Endothelial cell of umbilical vein (primary cell): ENCODE measurements at regions not wholly inside any gene's neighbourhood (a gene's known extent, or its start where the extent isn't known, plus 50 kb on each side); places are given as distances from the start of the nearest gene placed in this dataset.

Experiments
- EZH2 ChIP-seq: IDR thresholded peaks from 2 replicates; pipeline ENCODE4 v1.6.1; 2012; ENCODE audit warnings: borderline replicate concordance, low read depth, mild to moderate bottlenecking, moderate library complexity, low read length, inconsistent platforms; ENCODE audit not compliant: severe bottlenecking
- FOS ChIP-seq: IDR thresholded peaks from 2 replicates; pipeline ENCODE4 v1.6.1; 2011; ENCODE audit warnings: mild to moderate bottlenecking, low read length, moderate library complexity, borderline replicate concordance; ENCODE audit not compliant: insufficient read depth
- GATA2 ChIP-seq: IDR thresholded peaks from 2 replicates; pipeline ENCODE4 v1.7.0; 2011; ENCODE audit warnings: low read depth, mild to moderate bottlenecking, moderate library complexity, mixed read lengths, low read length; ENCODE audit not compliant: insufficient read length, insufficient read depth
- JUN ChIP-seq: IDR thresholded peaks from 2 replicates; pipeline ENCODE4 v1.6.1; 2011; ENCODE audit warnings: borderline replicate concordance, low read depth; ENCODE audit not compliant: insufficient read length, insufficient read depth
- MYC ChIP-seq: IDR thresholded peaks from one replicate; pipeline ENCODE4 v1.6.1; 2011; ENCODE audit warnings: mild to moderate bottlenecking, low read depth, low read length
- POLR2A ChIP-seq: IDR thresholded peaks from 2 replicates; pipeline ENCODE4 v1.6.1; 2012; ENCODE audit warnings: low read depth, mild to moderate bottlenecking, control low read depth, low read length
- POLR2AphosphoS5 ChIP-seq: IDR thresholded peaks from 2 replicates; pipeline ENCODE4 v1.6.1; 2012; ENCODE audit warnings: low read depth, mild to moderate bottlenecking, control low read depth, low read length, moderate library complexity; ENCODE audit not compliant: insufficient read depth
- TF ChIP-seq, protein P1 (sequence below), 2 donors: IDR thresholded peaks; 1 replicate in 1 of 2; 2 replicates in 1 of 2; pipeline ENCODE4 v1.5.1; 2011; ENCODE audit warnings: low read length in 2 of 2, mild to moderate bottlenecking in 2 of 2, moderate library complexity in 2 of 2, control low read depth in 1 of 2, inconsistent platforms in 1 of 2, low read depth in 1 of 2; ENCODE audit not compliant: insufficient read depth in 1 of 2; ENCODE audit errors: extremely low read depth in 1 of 2
- TF ChIP-seq, protein P2 (sequence below): IDR thresholded peaks from 2 replicates; pipeline ENCODE4 v1.6.1; 2011; ENCODE audit not compliant: insufficient read depth, insufficient read length

DNA sequence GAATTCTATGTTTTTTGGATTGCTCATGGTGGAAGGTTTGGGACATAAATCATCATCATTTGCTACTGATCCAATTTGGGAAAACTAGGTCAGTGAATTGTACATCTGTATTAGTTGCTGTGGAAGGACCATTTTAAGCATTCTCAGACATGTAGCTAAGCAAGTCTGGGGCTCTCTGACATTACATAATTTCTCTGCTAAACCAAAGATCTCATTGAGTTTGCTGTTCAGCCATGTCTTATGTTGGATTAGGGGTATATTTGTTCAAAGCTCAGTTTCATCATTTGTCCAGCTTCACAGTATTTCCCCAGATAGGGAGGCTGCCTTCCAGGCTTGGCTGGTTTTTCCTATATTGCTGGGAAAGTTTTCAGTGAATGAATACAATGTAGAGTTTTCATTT is 399.7 kb downstream of the MTX2 start:
- no peak for TF ChIP-seq POLR2A
- TF ChIP-seq POLR2AphosphoS5 = no peak
- TF ChIP-seq GATA2 = no peak
- TF ChIP-seq, protein P1, sequence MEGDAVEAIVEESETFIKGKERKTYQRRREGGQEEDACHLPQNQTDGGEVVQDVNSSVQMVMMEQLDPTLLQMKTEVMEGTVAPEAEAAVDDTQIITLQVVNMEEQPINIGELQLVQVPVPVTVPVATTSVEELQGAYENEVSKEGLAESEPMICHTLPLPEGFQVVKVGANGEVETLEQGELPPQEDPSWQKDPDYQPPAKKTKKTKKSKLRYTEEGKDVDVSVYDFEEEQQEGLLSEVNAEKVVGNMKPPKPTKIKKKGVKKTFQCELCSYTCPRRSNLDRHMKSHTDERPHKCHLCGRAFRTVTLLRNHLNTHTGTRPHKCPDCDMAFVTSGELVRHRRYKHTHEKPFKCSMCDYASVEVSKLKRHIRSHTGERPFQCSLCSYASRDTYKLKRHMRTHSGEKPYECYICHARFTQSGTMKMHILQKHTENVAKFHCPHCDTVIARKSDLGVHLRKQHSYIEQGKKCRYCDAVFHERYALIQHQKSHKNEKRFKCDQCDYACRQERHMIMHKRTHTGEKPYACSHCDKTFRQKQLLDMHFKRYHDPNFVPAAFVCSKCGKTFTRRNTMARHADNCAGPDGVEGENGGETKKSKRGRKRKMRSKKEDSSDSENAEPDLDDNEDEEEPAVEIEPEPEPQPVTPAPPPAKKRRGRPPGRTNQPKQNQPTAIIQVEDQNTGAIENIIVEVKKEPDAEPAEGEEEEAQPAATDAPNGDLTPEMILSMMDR (IDR thresholded peaks at IDR 0.05; ENCODE audit: extremely low read depth in 1 of 2, insufficient read depth in 1 of 2, low read depth in 1 of 2, low read length in 2 of 2) = no peak
- TF ChIP-seq, protein P2, sequence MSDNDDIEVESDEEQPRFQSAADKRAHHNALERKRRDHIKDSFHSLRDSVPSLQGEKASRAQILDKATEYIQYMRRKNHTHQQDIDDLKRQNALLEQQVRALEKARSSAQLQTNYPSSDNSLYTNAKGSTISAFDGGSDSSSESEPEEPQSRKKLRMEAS = no peak
- TF ChIP-seq EZH2 = no peak
- no peak for TF ChIP-seq MYC
- no peak for TF ChIP-seq JUN
- TF ChIP-seq FOS = no peak
